ENCODE measurements at regions not wholly inside any gene's neighbourhood (a gene's known extent, or its start where the extent isn't known, plus 50 kb on each side); places are given as distances from the start of the nearest gene placed in this dataset.

DNA sequence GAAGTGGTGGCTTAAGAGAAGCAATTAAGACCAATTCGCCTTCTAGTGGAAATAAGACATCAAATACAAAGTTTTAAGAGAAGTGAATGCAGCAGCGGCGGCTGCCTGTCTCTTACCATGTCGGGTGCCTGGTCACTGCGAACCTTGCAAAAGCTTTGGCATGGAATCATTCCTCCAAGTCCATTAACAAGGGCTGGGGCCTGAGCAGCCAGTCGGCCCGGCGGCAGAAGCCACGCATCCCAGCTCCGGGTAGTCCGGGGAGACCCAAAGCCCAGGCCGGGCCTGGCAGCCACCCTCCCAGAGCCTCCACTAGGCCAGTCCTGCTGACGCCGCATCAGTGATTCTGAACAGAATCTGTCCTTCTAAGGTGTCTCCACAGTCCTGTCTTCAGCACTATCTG is 321.0 kb downstream of the TMEM121 start:
- Histone ChIP-seq H3K4me1 (ENCODE audit: control insufficient read depth in 1 of 2, insufficient read depth in 2 of 2, low read length in 2 of 2) (no peaks in the 10 kb centered on the region), H3K79me2 (ENCODE audit: control insufficient read depth, insufficient read depth, low read length, poor library complexity) (no peaks in the 10 kb centered on the region), H3K4me3 (ENCODE audit: low read depth, low read length) (no peak overlapping the region), H2BK12ac (ENCODE audit: low read length) (no peak overlapping the region), H2AFZ (ENCODE audit: insufficient read depth, low read length, poor library complexity) (no peak overlapping the region), H2AK5ac (ENCODE audit: low read length) (no peak overlapping the region), H3K23ac (ENCODE audit: low read length) (no peak overlapping the region), H3K4ac (ENCODE audit: low read depth, low read length) (no peak overlapping the region), H3K27me3 (ENCODE audit: insufficient read depth, low read length) (no peaks in the 10 kb centered on the region), H4K8ac (ENCODE audit: low read depth, low read length) (no peak overlapping the region), H4K91ac (ENCODE audit: low read depth, low read length) (no peak overlapping the region), H3K27ac (ENCODE audit: low read depth, low read length) (no peak overlapping the region), H4K12ac (ENCODE audit: low read depth, low read length) (no peak overlapping the region), H2BK5ac (ENCODE audit: low read depth, low read length, poor library complexity) (no peak overlapping the region), H3K36me3 (ENCODE audit: control insufficient read depth in 1 of 2, insufficient read depth in 2 of 2, low read length in 2 of 2) (no peaks in the 10 kb centered on the region), H3K18ac (ENCODE audit: low read length) (no peak overlapping the region), H3K9ac (ENCODE audit: low read length) (no peak overlapping the region), H2BK120ac (ENCODE audit: insufficient read depth, low read length, poor library complexity) (no peak overlapping the region), H3K4me2 (ENCODE audit: low read length) (no peak overlapping the region), H3K79me1 (ENCODE audit: low read length) (no peaks in the 10 kb centered on the region), H3K9me3 (ENCODE audit: insufficient read depth, low read depth, low read length) (peaks cover 72% of the 10 kb centered on the region), H3K14ac (ENCODE audit: low read length) (no peak overlapping the region)
- WGBS (ENCODE audit: extremely low coverage, insufficient coverage, insufficient read length): no CpG with 5 or more reads among the region's 14 CpGs
- no peak for DNase-seq

GRCh38 chr14:105848570-105848969 is 322.2 kb downstream of the TMEM121 start:
- Histone ChIP-seq H3K79me2 (ENCODE audit: control insufficient read depth, insufficient read depth, low read length, poor library complexity) (no peaks in the 10 kb centered on the region), H3K79me1 (ENCODE audit: low read length) (no peaks in the 10 kb centered on the region), H4K12ac (ENCODE audit: low read depth, low read length) (no peak overlapping the region), H2AK5ac (ENCODE audit: low read length) (no peak overlapping the region), H3K14ac (ENCODE audit: low read length) (no peak overlapping the region), H2BK12ac (ENCODE audit: low read length) (no peak overlapping the region), H3K9ac (ENCODE audit: low read length) (no peak overlapping the region), H2BK120ac (ENCODE audit: insufficient read depth, low read length, poor library complexity) (no peak overlapping the region), H3K18ac (ENCODE audit: low read length) (no peak overlapping the region), H3K27ac (ENCODE audit: low read depth, low read length) (no peak overlapping the region), H3K23ac (ENCODE audit: low read length) (no peak overlapping the region), H3K4me2 (ENCODE audit: low read length) (no peak overlapping the region), H2AFZ (ENCODE audit: insufficient read depth, low read length, poor library complexity) (no peak overlapping the region), H3K4ac (ENCODE audit: low read depth, low read length) (no peak overlapping the region), H3K9me3 (ENCODE audit: insufficient read depth, low read depth, low read length) (peaks cover 77% of the 10 kb centered on the region), H4K8ac (ENCODE audit: low read depth, low read length) (no peak overlapping the region), H3K4me1 (ENCODE audit: control insufficient read depth in 1 of 2, insufficient read depth in 2 of 2, low read length in 2 of 2) (no peaks in the 10 kb centered on the region), H2BK5ac (ENCODE audit: low read depth, low read length, poor library complexity) (no peak overlapping the region), H3K4me3 (ENCODE audit: low read depth, low read length) (no peak overlapping the region), H3K36me3 (ENCODE audit: control insufficient read depth in 1 of 2, insufficient read depth in 2 of 2, low read length in 2 of 2) (no peaks in the 10 kb centered on the region), H4K91ac (ENCODE audit: low read depth, low read length) (no peak overlapping the region), H3K27me3 (ENCODE audit: insufficient read depth, low read length) (no peaks in the 10 kb centered on the region)
- DNase-seq: no peak
- WGBS (ENCODE audit: extremely low coverage, insufficient coverage, insufficient read length): no CpG with 5 or more reads among the region's 2 CpGs

DNA sequence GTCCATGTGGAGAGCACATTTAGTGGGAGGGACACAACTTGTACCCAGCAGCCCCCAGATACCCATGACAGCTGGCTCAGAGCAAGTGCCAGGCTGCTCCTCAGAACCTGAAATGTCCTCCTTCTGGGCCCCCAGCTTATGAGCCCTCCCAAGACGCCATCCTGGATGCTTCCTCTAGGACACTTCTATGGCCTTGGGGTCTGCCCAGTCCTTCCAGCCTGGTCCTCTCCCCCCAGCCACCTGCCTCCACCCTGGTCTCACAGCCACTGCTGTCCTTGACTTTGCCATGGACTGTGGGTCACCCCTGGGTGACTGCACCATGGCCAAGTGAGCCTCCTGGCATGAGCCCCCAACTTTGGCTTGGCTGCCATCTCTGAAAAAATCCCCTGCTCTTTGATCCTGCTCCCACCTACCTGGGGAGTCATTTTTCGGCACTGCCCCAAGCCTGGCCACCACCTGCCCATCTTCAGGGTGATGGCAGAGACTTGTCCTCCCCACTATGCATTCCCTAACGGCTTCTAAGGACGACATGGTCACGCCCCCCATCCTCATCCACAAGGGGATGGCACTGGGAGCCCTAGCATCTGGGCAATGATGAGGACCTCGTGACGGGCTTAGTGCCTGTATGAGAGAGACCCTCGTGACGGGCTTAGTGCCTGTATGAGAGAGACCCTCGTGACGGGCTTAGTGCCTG is 323.7 kb downstream of the TMEM121 start:
- peaks cover 77% of the 10 kb centered on the region for H3K9me3 ChIP-seq (ENCODE audit: insufficient read depth, low read depth, low read length)
- DNase-seq: no peak
- no peaks in the 10 kb centered on the region for H3K79me1 ChIP-seq (ENCODE audit: low read length)
- no peak overlapping the region for H3K23ac ChIP-seq (ENCODE audit: low read length)
- H4K8ac ChIP-seq (ENCODE audit: low read depth, low read length): no peak overlapping the region
- no peak overlapping the region for H3K27ac ChIP-seq (ENCODE audit: low read depth, low read length)
- H4K91ac ChIP-seq (ENCODE audit: low read depth, low read length): no peak overlapping the region
- H2BK5ac ChIP-seq (ENCODE audit: low read depth, low read length, poor library complexity): no peak overlapping the region
- H3K79me2 ChIP-seq (ENCODE audit: control insufficient read depth, insufficient read depth, low read length, poor library complexity): no peaks in the 10 kb centered on the region
- H3K9ac ChIP-seq (ENCODE audit: low read length): peak overlapping the region; percentile 10
- no peak overlapping the region for H3K4me2 ChIP-seq (ENCODE audit: low read length)
- H3K4me1 ChIP-seq (ENCODE audit: control insufficient read depth in 1 of 2, insufficient read depth in 2 of 2, low read length in 2 of 2): no peaks in the 10 kb centered on the region
- no peak overlapping the region for H2BK120ac ChIP-seq (ENCODE audit: insufficient read depth, low read length, poor library complexity)
- no peaks in the 10 kb centered on the region for H3K36me3 ChIP-seq (ENCODE audit: control insufficient read depth in 1 of 2, insufficient read depth in 2 of 2, low read length in 2 of 2)
- no CpG with 5 or more reads among the region's 11 CpGs for WGBS (ENCODE audit: extremely low coverage, insufficient coverage, insufficient read length)
- H3K4ac ChIP-seq (ENCODE audit: low read depth, low read length): no peak overlapping the region
- H3K4me3 ChIP-seq (ENCODE audit: low read depth, low read length): no peak overlapping the region
- no peak overlapping the region for H2BK12ac ChIP-seq (ENCODE audit: low read length)
- H3K18ac ChIP-seq (ENCODE audit: low read length): no peak overlapping the region
- no peaks in the 10 kb centered on the region for H3K27me3 ChIP-seq (ENCODE audit: insufficient read depth, low read length)
- H4K12ac ChIP-seq (ENCODE audit: low read depth, low read length): no peak overlapping the region
- H2AFZ ChIP-seq (ENCODE audit: insufficient read depth, low read length, poor library complexity): no peak overlapping the region
- no peak overlapping the region for H2AK5ac ChIP-seq (ENCODE audit: low read length)
- no peak overlapping the region for H3K14ac ChIP-seq (ENCODE audit: low read length)

GRCh38 chr14:105850853-105851581 is 324.6 kb downstream of the TMEM121 start:
- Histone ChIP-seq H3K36me3 (ENCODE audit: control insufficient read depth in 1 of 2, insufficient read depth in 2 of 2, low read length in 2 of 2) (no peaks in the 10 kb centered on the region), H3K79me2 (ENCODE audit: control insufficient read depth, insufficient read depth, low read length, poor library complexity) (no peaks in the 10 kb centered on the region), H2AK5ac (ENCODE audit: low read length) (no peak overlapping the region), H2AFZ (ENCODE audit: insufficient read depth, low read length, poor library complexity) (no peak overlapping the region), H2BK120ac (ENCODE audit: insufficient read depth, low read length, poor library complexity) (no peak overlapping the region), H3K18ac (ENCODE audit: low read length) (no peak overlapping the region), H3K4ac (ENCODE audit: low read depth, low read length) (no peak overlapping the region), H3K4me1 (ENCODE audit: control insufficient read depth in 1 of 2, insufficient read depth in 2 of 2, low read length in 2 of 2) (no peaks in the 10 kb centered on the region), H2BK12ac (ENCODE audit: low read length) (no peak overlapping the region), H3K27ac (ENCODE audit: low read depth, low read length) (no peak overlapping the region), H3K23ac (ENCODE audit: low read length) (no peak overlapping the region), H3K4me3 (ENCODE audit: low read depth, low read length) (no peak overlapping the region), H4K8ac (ENCODE audit: low read depth, low read length) (no peak overlapping the region), H3K4me2 (ENCODE audit: low read length) (no peak overlapping the region), H3K9ac (ENCODE audit: low read length) (no peak overlapping the region), H4K91ac (ENCODE audit: low read depth, low read length) (no peak overlapping the region), H3K14ac (ENCODE audit: low read length) (no peak overlapping the region), H4K12ac (ENCODE audit: low read depth, low read length) (no peak overlapping the region), H2BK5ac (ENCODE audit: low read depth, low read length, poor library complexity) (no peak overlapping the region), H3K9me3 (ENCODE audit: insufficient read depth, low read depth, low read length) (peaks cover 78% of the 10 kb centered on the region), H3K79me1 (ENCODE audit: low read length) (no peaks in the 10 kb centered on the region), H3K27me3 (ENCODE audit: insufficient read depth, low read length) (no peaks in the 10 kb centered on the region)
- DNase-seq: no peak
- WGBS (ENCODE audit: extremely low coverage, insufficient coverage, insufficient read length): no CpG with 5 or more reads among the region's 27 CpGs
